HepG2 (cell line): ENCODE measurements at regions not wholly inside any gene's neighbourhood (a gene's known extent, or its start where the extent isn't known, plus 50 kb on each side); places are given as distances from the start of the nearest gene placed in this dataset.

Source experiments
- ARHGAP35 ChIP-seq: sonication (generic); formaldehyde crosslinking; IDR thresholded peaks from 2 replicates; pipeline ENCODE4 v1.9.0; 2022; ENCODE audit warnings: mild to moderate bottlenecking, inconsistent platforms, moderate library complexity, missing genetic modification reagents, borderline replicate concordance
- DMAP1 ChIP-seq: IDR thresholded peaks from 2 replicates; pipeline ENCODE4 v1.6.1; 2016
- E2F2 ChIP-seq: sonication (generic); formaldehyde crosslinking; IDR thresholded peaks from 2 replicates; pipeline ENCODE4 v1.4.0; 2020; ENCODE audit warnings: missing genetic modification reagents, borderline replicate concordance
- ERF ChIP-seq: IDR thresholded peaks from 2 replicates; pipeline ENCODE4 v1.6.1; 2018; ENCODE audit warnings: missing biosample characterization, missing genetic modification reagents
- GABPA ChIP-seq, 2 experiments: IDR thresholded peaks; 2 replicates each; pipeline ENCODE4 v1.6.1; 2011 to 2016; ENCODE audit warnings: low read depth in 2 of 2, low read length in 1 of 2, missing biosample characterization in 1 of 2, missing genetic modification characterization in 1 of 2
- HIVEP1 ChIP-seq: sonication (generic); formaldehyde crosslinking; IDR thresholded peaks from 2 replicates; pipeline ENCODE4 v1.4.0; 2020; ENCODE audit warnings: mild to moderate bottlenecking, missing genetic modification reagents
- HNRNPUL1 ChIP-seq: fragments of 200-400 bp; formaldehyde crosslinking; IDR thresholded peaks from 2 replicates; pipeline ENCODE4 v1.6.1; 2017; ENCODE audit warnings: low read depth, mild to moderate bottlenecking, low read length, moderate library complexity
- JDP2 ChIP-seq: sonication (generic); formaldehyde crosslinking; IDR thresholded peaks from 2 replicates; pipeline ENCODE4 v1.8.1; 2022; ENCODE audit warnings: missing genetic modification reagents, borderline replicate concordance
- KMT2B ChIP-seq: IDR thresholded peaks from 2 replicates; pipeline ENCODE4 v1.6.1; 2016; ENCODE audit warnings: missing genetic modification reagents, missing compliant biosample characterization
- NFATC3 ChIP-seq: sonication (generic); formaldehyde crosslinking; IDR thresholded peaks from 2 replicates; pipeline ENCODE4 v1.5.1; 2020; ENCODE audit warnings: mild to moderate bottlenecking, missing genetic modification reagents
- PLRG1 ChIP-seq: fragments of 450-650 bp; conservative IDR thresholded peaks from 2 replicates; pipeline ENCODE4 v1.6.1; 2016
- SP1 ChIP-seq, 2 experiments: fragments of 450-650 bp in 1 of 2; sonication (generic) in 1 of 2; formaldehyde crosslinking in 1 of 2; IDR thresholded peaks; 2 replicates each; pipeline versions ENCODE4 v1.4.0 to v1.6.1; 2016 to 2020; ENCODE audit warnings: missing genetic modification reagents in 1 of 2
- U2AF1 ChIP-seq: fragments of 200-400 bp; formaldehyde crosslinking; optimal IDR thresholded peaks from 2 replicates; pipeline ENCODE3; 2017; ENCODE audit warnings: mild to moderate bottlenecking, low read depth, low read length
- ZBTB20 ChIP-seq: sonication (generic); formaldehyde crosslinking; IDR thresholded peaks from 2 replicates; pipeline ENCODE4 v1.8.1; 2023; ENCODE audit warnings: missing genetic modification reagents, low read depth, mild to moderate bottlenecking, borderline replicate concordance
- ZBTB33 ChIP-seq: sonication (generic); formaldehyde crosslinking; IDR thresholded peaks from 2 replicates; pipeline ENCODE4 v1.4.0; 2020; ENCODE audit warnings: missing genetic modification reagents
- ZEB1 ChIP-seq: IDR thresholded peaks from 2 replicates; pipeline ENCODE4 v1.6.1; 2012; ENCODE audit warnings: mild to moderate bottlenecking, low read depth, inconsistent platforms; ENCODE audit not compliant: insufficient replicate concordance
- ZMAT3 ChIP-seq: sonication (generic); formaldehyde crosslinking; conservative IDR thresholded peaks from 2 replicates; pipeline ENCODE4 v1.7.0; 2021; ENCODE audit warnings: missing genetic modification reagents
- ZNF12 ChIP-seq: sonication (generic); formaldehyde crosslinking; IDR thresholded peaks from 2 replicates; pipeline ENCODE4 v1.5.0; 2020; ENCODE audit warnings: missing genetic modification reagents
- ZNF33A ChIP-seq: sonication (generic); formaldehyde crosslinking; IDR thresholded peaks from 2 replicates; pipeline ENCODE4 v1.5.1; 2020; ENCODE audit warnings: missing genetic modification reagents, mild to moderate bottlenecking, moderate library complexity, borderline replicate concordance
- ZNF343 ChIP-seq: sonication (generic); formaldehyde crosslinking; IDR thresholded peaks from 2 replicates; pipeline ENCODE4 v1.4.0; 2020; ENCODE audit warnings: mild to moderate bottlenecking, missing genetic modification reagents
- ZNF549 ChIP-seq: sonication (generic); formaldehyde crosslinking; IDR thresholded peaks from 2 replicates; pipeline ENCODE4 v1.5.0; 2020; ENCODE audit warnings: missing genetic modification reagents
- ZNF563 ChIP-seq: sonication (generic); formaldehyde crosslinking; IDR thresholded peaks from 2 replicates; pipeline ENCODE4 v1.8.0; 2022; ENCODE audit warnings: mild to moderate bottlenecking, moderate library complexity, missing genetic modification reagents
- ZNF670 ChIP-seq: sonication (generic); formaldehyde crosslinking; IDR thresholded peaks from 2 replicates; pipeline ENCODE4 v1.8.0; 2022; ENCODE audit warnings: mild to moderate bottlenecking, missing genetic modification reagents, borderline replicate concordance
- ZNF788 ChIP-seq: sonication (generic); formaldehyde crosslinking; IDR thresholded peaks from 2 replicates; pipeline ENCODE4 v1.5.0; 2020; ENCODE audit warnings: mild to moderate bottlenecking, missing genetic modification reagents, borderline replicate concordance
- TF ChIP-seq, protein P1 (sequence below): IDR thresholded peaks from 2 replicates; pipeline ENCODE4 v1.6.1; 2016
- TF ChIP-seq, protein P2 (sequence below): sonication (generic); formaldehyde crosslinking; IDR thresholded peaks from 2 replicates; pipeline ENCODE4 v1.5.1; 2020; ENCODE audit warnings: mild to moderate bottlenecking, moderate library complexity, missing genetic modification reagents

DNA sequence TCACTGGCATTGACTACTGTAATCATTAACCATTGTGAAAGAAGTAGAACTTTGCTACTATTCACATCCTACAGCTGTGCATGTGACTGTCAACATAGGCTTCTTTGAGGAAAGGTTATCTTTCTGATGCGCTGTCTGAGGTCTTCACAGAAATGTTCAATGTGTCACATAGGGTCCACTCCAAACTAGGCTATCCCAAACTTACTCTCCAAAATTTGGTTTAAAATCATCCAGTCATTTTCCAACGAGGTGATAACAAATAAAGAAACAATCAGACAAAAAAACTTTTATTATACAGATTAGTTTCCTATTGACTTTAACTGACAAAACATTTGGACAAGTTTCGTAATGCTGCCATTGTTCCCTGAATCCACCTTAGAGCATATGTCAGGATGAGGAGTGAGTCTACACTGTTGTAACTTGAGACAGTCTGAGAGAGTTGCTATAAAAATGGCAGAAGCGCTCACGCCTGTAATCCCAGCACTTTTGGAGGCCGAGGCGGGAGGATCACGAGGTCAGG lies 511.6 kb downstream of the PLOD2 start (continued):
- no peak for TF ChIP-seq ZEB1
- TF ChIP-seq KMT2B (CRISPR knock-in tag) = no peak
- no peak for TF ChIP-seq ZNF12 (CRISPR knock-in tag)
- no peak for TF ChIP-seq JDP2
- TF ChIP-seq ZNF33A (CRISPR knock-in tag) = no peak
- no peak for TF ChIP-seq U2AF1
- TF ChIP-seq ZBTB33 (CRISPR knock-in tag) = peak; percentile 83; the same call in 1 of the 2 replicates
- TF ChIP-seq HNRNPUL1 = peak; percentile 46; the same call in 1 of the 2 replicates
- TF ChIP-seq GABPA (IDR thresholded peaks at IDR 0.05; ENCODE audit: low read depth, low read length) = no peak
- TF ChIP-seq GABPA (CRISPR knock-in tag; IDR thresholded peaks at IDR 0.05; ENCODE audit: low read depth) = no peak
- no peak for TF ChIP-seq ZNF549 (CRISPR knock-in tag)
- TF ChIP-seq HIVEP1 (CRISPR knock-in tag) = no peak
- TF ChIP-seq ZBTB20 = no peak
- TF ChIP-seq E2F2 (CRISPR knock-in tag) = no peak
- no peak for TF ChIP-seq ZNF563 (CRISPR knock-in tag)
- TF ChIP-seq ERF (CRISPR knock-in tag) = 0 out of 2 replicates have a peak, but pooled peaks have one; percentile 45
- TF ChIP-seq ZNF670 (CRISPR knock-in tag) = no peak
- TF ChIP-seq, protein P1, sequence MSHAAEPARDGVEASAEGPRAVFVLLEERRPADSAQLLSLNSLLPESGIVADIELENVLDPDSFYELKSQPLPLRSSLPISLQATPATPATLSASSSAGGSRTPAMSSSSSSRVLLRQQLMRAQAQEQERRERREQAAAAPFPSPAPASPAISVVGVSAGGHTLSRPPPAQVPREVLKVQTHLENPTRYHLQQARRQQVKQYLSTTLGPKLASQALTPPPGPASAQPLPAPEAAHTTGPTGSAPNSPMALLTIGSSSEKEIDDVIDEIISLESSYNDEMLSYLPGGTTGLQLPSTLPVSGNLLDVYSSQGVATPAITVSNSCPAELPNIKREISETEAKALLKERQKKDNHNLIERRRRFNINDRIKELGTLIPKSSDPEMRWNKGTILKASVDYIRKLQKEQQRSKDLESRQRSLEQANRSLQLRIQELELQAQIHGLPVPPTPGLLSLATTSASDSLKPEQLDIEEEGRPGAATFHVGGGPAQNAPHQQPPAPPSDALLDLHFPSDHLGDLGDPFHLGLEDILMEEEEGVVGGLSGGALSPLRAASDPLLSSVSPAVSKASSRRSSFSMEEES = peak; percentile 94
- TF ChIP-seq SP1 (IDR thresholded peaks at IDR 0.05) = no peak
- no peak for TF ChIP-seq SP1 (CRISPR knock-in tag; IDR thresholded peaks at IDR 0.05)
- no peak for TF ChIP-seq ARHGAP35 (CRISPR knock-in tag)
- no peak for TF ChIP-seq ZNF343 (CRISPR knock-in tag)
- TF ChIP-seq, protein P2, sequence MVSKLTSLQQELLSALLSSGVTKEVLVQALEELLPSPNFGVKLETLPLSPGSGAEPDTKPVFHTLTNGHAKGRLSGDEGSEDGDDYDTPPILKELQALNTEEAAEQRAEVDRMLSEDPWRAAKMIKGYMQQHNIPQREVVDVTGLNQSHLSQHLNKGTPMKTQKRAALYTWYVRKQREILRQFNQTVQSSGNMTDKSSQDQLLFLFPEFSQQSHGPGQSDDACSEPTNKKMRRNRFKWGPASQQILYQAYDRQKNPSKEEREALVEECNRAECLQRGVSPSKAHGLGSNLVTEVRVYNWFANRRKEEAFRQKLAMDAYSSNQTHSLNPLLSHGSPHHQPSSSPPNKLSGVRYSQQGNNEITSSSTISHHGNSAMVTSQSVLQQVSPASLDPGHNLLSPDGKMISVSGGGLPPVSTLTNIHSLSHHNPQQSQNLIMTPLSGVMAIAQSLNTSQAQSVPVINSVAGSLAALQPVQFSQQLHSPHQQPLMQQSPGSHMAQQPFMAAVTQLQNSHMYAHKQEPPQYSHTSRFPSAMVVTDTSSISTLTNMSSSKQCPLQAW = peak; percentile 91
- no peak for TF ChIP-seq ZNF788 (CRISPR knock-in tag)
- no peak for TF ChIP-seq PLRG1
- TF ChIP-seq DMAP1 = no peak
- no peak for TF ChIP-seq NFATC3 (CRISPR knock-in tag)
- TF ChIP-seq ZMAT3 (CRISPR knock-in tag) = no peak
